Mesenchymal stem cell (in vitro differentiated cells and primary cell): ENCODE measurements at regions not wholly inside any gene's neighbourhood (a gene's known extent, or its start where the extent isn't known, plus 50 kb on each side); places are given as distances from the start of the nearest gene placed in this dataset.

Experiments used
- DNase-seq: peaks from one replicate; pipeline ENCODE4 v3.0.0-alpha.2; 2013
- H2AFZ ChIP-seq: one replicate; pipeline ENCODE4 v1.6.1; 2013; ENCODE audit warnings: low read depth, mild to moderate bottlenecking, control low read depth, inconsistent platforms, low read length, moderate library complexity
- H2AK5ac ChIP-seq: 2 replicates; pipeline ENCODE4 v1.6.1; 2013; ENCODE audit warnings: low read length, moderate library complexity, mild to moderate bottlenecking, inconsistent platforms; ENCODE audit not compliant: severe bottlenecking
- H2BK120ac ChIP-seq: one replicate; pipeline ENCODE4 v1.6.1; 2013; ENCODE audit warnings: low read depth, mild to moderate bottlenecking, inconsistent platforms, low read length, moderate library complexity
- H2BK12ac ChIP-seq, 2 experiments: one replicate each; pipeline ENCODE4 v1.6.1; 2013; ENCODE audit warnings: inconsistent platforms in 2 of 2, low read length in 2 of 2, mild to moderate bottlenecking in 2 of 2, moderate library complexity in 2 of 2, control low read depth in 1 of 2
- H2BK15ac ChIP-seq: one replicate; pipeline ENCODE4 v1.6.1; 2013; ENCODE audit warnings: mild to moderate bottlenecking, low read depth, inconsistent platforms; ENCODE audit not compliant: poor library complexity, severe bottlenecking
- H2BK5ac ChIP-seq: 2 replicates; pipeline ENCODE4 v1.6.1; 2013; ENCODE audit warnings: low read depth, mild to moderate bottlenecking, low read length, control low read depth, inconsistent platforms; ENCODE audit not compliant: poor library complexity, severe bottlenecking
- H3K14ac ChIP-seq, 2 experiments: one replicate each; pipeline ENCODE4 v1.6.1; 2013; ENCODE audit warnings: inconsistent platforms in 2 of 2, low read length in 2 of 2, control low read depth in 1 of 2, mild to moderate bottlenecking in 1 of 2, moderate library complexity in 1 of 2
- H3K18ac ChIP-seq, 2 experiments: one replicate each; pipeline ENCODE4 v1.6.1; 2013; ENCODE audit warnings: inconsistent platforms in 2 of 2, low read length in 2 of 2, control low read depth in 1 of 2, low read depth in 1 of 2, mild to moderate bottlenecking in 1 of 2
- H3K23ac ChIP-seq, 2 experiments: one replicate each; pipeline ENCODE4 v1.6.1; 2013; ENCODE audit warnings: inconsistent platforms in 2 of 2, low read length in 2 of 2, mild to moderate bottlenecking in 2 of 2, moderate library complexity in 2 of 2, control low read depth in 1 of 2
- H3K27ac ChIP-seq: 2 replicates; pipeline ENCODE4 v1.5.1; 2013; ENCODE audit warnings: mild to moderate bottlenecking, moderate library complexity, low read length, control low read depth, inconsistent platforms; ENCODE audit not compliant: poor library complexity, severe bottlenecking
- H3K27me3 ChIP-seq, 2 experiments: 2 replicates each; pipeline versions ENCODE4 v1.6.1 to v1.7.0; 2013; ENCODE audit warnings: low read length in 2 of 2, mild to moderate bottlenecking in 2 of 2, moderate library complexity in 2 of 2, control low read depth in 1 of 2, inconsistent platforms in 1 of 2; ENCODE audit not compliant: control insufficient read depth in 1 of 2, insufficient read depth in 1 of 2
- H3K36me3 ChIP-seq, 2 experiments: 2 replicates each; pipeline versions ENCODE4 v1.6.1 to v1.7.0; 2013; ENCODE audit warnings: low read length in 2 of 2, control low read depth in 1 of 2, inconsistent platforms in 1 of 2, low read depth in 1 of 2, mild to moderate bottlenecking in 1 of 2; ENCODE audit not compliant: insufficient read depth in 2 of 2, control insufficient read depth in 1 of 2
- H3K4ac ChIP-seq, 2 experiments: one replicate each; pipeline ENCODE4 v1.6.1; 2013; ENCODE audit warnings: inconsistent platforms in 2 of 2, low read length in 2 of 2, mild to moderate bottlenecking in 2 of 2, moderate library complexity in 2 of 2, control low read depth in 1 of 2, low read depth in 1 of 2
- H3K4me1 ChIP-seq: 2 replicates; pipeline ENCODE4 v1.6.1; 2013; ENCODE audit warnings: low read depth, low read length, control low read depth; ENCODE audit not compliant: control insufficient read depth, insufficient read depth
- H3K4me2 ChIP-seq: 2 replicates; pipeline ENCODE4 v1.6.1; 2013; ENCODE audit warnings: low read length, mild to moderate bottlenecking, inconsistent platforms; ENCODE audit not compliant: poor library complexity, severe bottlenecking
- H3K4me3 ChIP-seq, 2 experiments: 2 replicates each; pipeline versions ENCODE4 v1.5.1 to v1.7.0; 2013; ENCODE audit warnings: low read length in 2 of 2, mild to moderate bottlenecking in 2 of 2, control low read depth in 1 of 2, low read depth in 1 of 2; ENCODE audit not compliant: insufficient read depth in 1 of 2
- H3K79me1 ChIP-seq: replicated peaks from 2 replicates; pipeline ENCODE4 v1.6.1; 2013; ENCODE audit warnings: mild to moderate bottlenecking, control low read depth, low read length, inconsistent platforms; ENCODE audit not compliant: poor library complexity, severe bottlenecking
- H3K9ac ChIP-seq: 2 replicates; pipeline ENCODE4 v1.7.0; 2013; ENCODE audit warnings: mild to moderate bottlenecking, low read length, moderate library complexity
- H3K9me3 ChIP-seq: 2 replicates; pipeline ENCODE4 v1.7.0; 2013; ENCODE audit warnings: mild to moderate bottlenecking, low read length; ENCODE audit not compliant: control insufficient read depth
- H4K8ac ChIP-seq: one replicate; pipeline ENCODE4 v1.6.1; 2013; ENCODE audit warnings: inconsistent platforms, mild to moderate bottlenecking, low read length, moderate library complexity
- H4K91ac ChIP-seq: one replicate; pipeline ENCODE4 v1.6.1; 2013; ENCODE audit warnings: mild to moderate bottlenecking, low read length, inconsistent platforms
- WGBS: methylation state at CpG from one replicate; pipeline ENCODE4 v1.1.7; 2013; ENCODE audit warnings: mixed read lengths; 5-methylcytosine and 5-hydroxymethylcytosine counted together

DNA sequence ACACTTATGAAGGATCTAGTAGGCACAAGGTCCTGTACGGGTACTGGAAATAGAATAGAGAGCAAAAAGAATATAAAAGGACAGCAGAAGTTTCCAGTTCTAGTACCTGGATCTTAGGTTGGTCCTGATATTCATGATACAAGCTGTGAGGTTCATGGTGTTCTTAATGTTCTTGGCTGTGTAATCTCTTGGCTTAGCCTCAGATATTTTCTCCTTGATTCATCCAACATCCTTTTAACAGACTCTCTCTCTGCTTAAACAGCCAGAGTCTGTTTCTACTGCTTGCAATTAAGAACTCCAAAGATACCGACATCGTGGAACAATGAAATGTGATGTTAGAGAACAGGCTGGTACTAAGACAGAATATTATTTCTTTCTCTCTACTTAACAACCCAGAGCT is 49.9 kb downstream of the CNTN3 start:
- no peak overlapping the region for H2AK5ac ChIP-seq
- H3K27ac ChIP-seq, result no peak overlapping the region
- WGBS, result 80% methylated on average over 1 of the region's 3 CpGs
- no peak overlapping the region for H3K9ac ChIP-seq
- H2BK15ac ChIP-seq, result no peak overlapping the region
- H3K14ac ChIP-seq, result no peak overlapping the region
- no peaks in the 10 kb centered on the region for H3K27me3 ChIP-seq
- H3K4me2 ChIP-seq, result no peak overlapping the region
- no peak overlapping the region for H2AFZ ChIP-seq
- no peak for DNase-seq
- no peak overlapping the region for H3K18ac ChIP-seq
- no peaks in the 10 kb centered on the region for H3K79me1 ChIP-seq
- no peak overlapping the region for H2BK120ac ChIP-seq
- no peak overlapping the region for H4K8ac ChIP-seq
- no peaks in the 10 kb centered on the region for H3K36me3 ChIP-seq
- H4K91ac ChIP-seq, result no peak overlapping the region
- no peaks in the 10 kb centered on the region for H3K4me1 ChIP-seq
- no peak overlapping the region for H2BK5ac ChIP-seq
- no peak overlapping the region for H3K4me3 ChIP-seq
- no peaks in the 10 kb centered on the region for H3K9me3 ChIP-seq
- no peak overlapping the region for H3K23ac ChIP-seq
- H3K4ac ChIP-seq, result no peak overlapping the region
- no peak overlapping the region for H2BK12ac ChIP-seq

DNA sequence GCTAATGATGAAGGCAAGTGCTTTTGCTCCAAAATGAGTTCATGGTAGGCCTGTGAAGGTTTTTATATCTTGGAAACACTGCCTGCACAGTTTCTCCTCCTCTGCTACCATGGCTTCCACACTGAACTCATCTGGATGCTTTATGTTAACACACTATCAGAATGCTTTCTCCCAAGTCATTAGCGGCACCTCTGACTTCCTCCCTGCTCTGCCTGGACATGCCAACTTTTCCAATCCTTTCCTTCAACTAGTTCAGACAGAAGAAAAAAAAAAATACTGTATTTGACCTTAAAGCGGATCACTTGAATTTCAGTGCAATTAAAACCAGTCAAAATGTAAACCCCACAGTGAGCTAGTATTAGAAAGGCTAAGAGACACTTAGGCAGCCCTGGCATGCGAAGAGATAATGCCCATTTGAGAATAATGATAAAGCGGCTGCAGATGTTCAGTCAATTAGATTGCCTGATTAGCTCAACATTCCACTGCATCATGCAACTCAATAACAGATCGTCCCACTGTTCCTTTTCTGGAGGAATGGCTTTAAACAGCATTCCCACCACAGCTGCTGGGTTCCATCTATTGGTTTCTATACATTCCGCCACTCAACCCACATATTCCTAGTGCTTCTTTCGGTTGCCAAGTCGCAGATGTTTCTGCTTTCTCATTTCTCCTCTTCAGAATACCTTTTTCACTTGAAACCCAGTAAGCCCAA is 51.7 kb downstream of the CNTN3 start:
- Histone ChIP-seq H3K9ac (no peak overlapping the region), H2AK5ac (no peak overlapping the region), H3K4me3 (no peak overlapping the region), H3K14ac (no peak overlapping the region), H3K4me1 (no peaks in the 10 kb centered on the region), H3K18ac (no peak overlapping the region), H3K9me3 (peaks cover 6% of the 10 kb centered on the region), H3K79me1 (no peaks in the 10 kb centered on the region), H3K4me2 (no peak overlapping the region), H2AFZ (no peak overlapping the region), H4K8ac (no peak overlapping the region), H3K23ac (no peak overlapping the region), H2BK5ac (no peak overlapping the region), H3K4ac (no peak overlapping the region), H3K27ac (no peak overlapping the region), H2BK15ac (no peak overlapping the region), H3K36me3 (no peaks in the 10 kb centered on the region), H2BK12ac (no peak overlapping the region), H2BK120ac (no peak overlapping the region), H3K27me3 (no peaks in the 10 kb centered on the region), H4K91ac (no peak overlapping the region)
- WGBS, result 68% methylated on average over 8 of the region's 8 CpGs
- no peak for DNase-seq

- Histone ChIP-seq H3K36me3 (no peaks in the 10 kb centered on the region), H3K14ac (no peak overlapping the region), H3K18ac (no peak overlapping the region), H3K9ac (no peak overlapping the region), H2BK15ac (no peak overlapping the region), H4K8ac (no peak overlapping the region), H2BK5ac (no peak overlapping the region), H3K23ac (no peak overlapping the region), H2AK5ac (no peak overlapping the region), H3K4me3 (no peak overlapping the region), H2BK12ac (no peak overlapping the region), H4K91ac (no peak overlapping the region), H3K27ac (no peak overlapping the region), H3K9me3 (peaks cover 8% of the 10 kb centered on the region), H2AFZ (no peak overlapping the region), H3K4ac (no peak overlapping the region), H3K27me3 (no peaks in the 10 kb centered on the region), H3K4me2 (no peak overlapping the region), H3K4me1 (no peaks in the 10 kb centered on the region), H3K79me1 (no peaks in the 10 kb centered on the region), H2BK120ac (no peak overlapping the region)
- WGBS, result 71% methylated on average over 2 of the region's 2 CpGs
- no peak for DNase-seq
These were observed 52.6 kb downstream of the CNTN3 start for GRCh38 chr3:74561881-74562280.

- Histone ChIP-seq H2AFZ (no peak overlapping the region), H2BK15ac (no peak overlapping the region), H3K4me1 (no peaks in the 10 kb centered on the region), H3K27me3 (no peaks in the 10 kb centered on the region), H3K4me2 (no peak overlapping the region), H4K91ac (no peak overlapping the region), H3K4me3 (no peak overlapping the region), H3K14ac (no peak overlapping the region), H2BK5ac (no peak overlapping the region), H3K18ac (no peak overlapping the region), H3K36me3 (no peaks in the 10 kb centered on the region), H2BK120ac (no peak overlapping the region), H3K9me3 (peaks cover 8% of the 10 kb centered on the region), H4K8ac (no peak overlapping the region), H2AK5ac (no peak overlapping the region), H3K4ac (no peak overlapping the region), H3K27ac (no peak overlapping the region), H3K23ac (no peak overlapping the region), H3K9ac (no peak overlapping the region), H2BK12ac (no peak overlapping the region), H3K79me1 (no peaks in the 10 kb centered on the region)
- DNase-seq, result no peak
- 89% methylated on average over 4 of the region's 5 CpGs for WGBS
These were observed 55.2 kb downstream of the CNTN3 start for GRCh38 chr3:74559261-74559660.
